Stimulated activated CD4-positive, alpha-beta T cell treated with anti-CD3 and anti-CD28 coated beads, Interleukin-1b, Interleukin-23, amount 100 ng/mL, for 1 hour (primary cell): ENCODE measurements at regions not wholly inside any gene's neighbourhood (a gene's known extent, or its start where the extent isn't known, plus 50 kb on each side); places are given as distances from the start of the nearest gene placed in this dataset.

ENCODE experiments used
- DNase-seq, 2 donors: peaks; one replicate each; pipeline ENCODE4 v3.0.0-alpha.2; 2020; ENCODE audit warnings: low read depth in 2 of 2

- DNase-seq, result no peak
Measured at GRCh38 chr13:104447348-104447747, 1381.1 kb upstream of the SLC10A2 start.

GRCh38 chr13:104442536-104442935 is 1376.3 kb upstream of the SLC10A2 start:
- DNase-seq, result no peak

- DNase-seq, result no peak
Measured at GRCh38 chr13:104436555-104436954, 1370.3 kb upstream of the SLC10A2 start.

- no peak for DNase-seq
Measured at GRCh38 chr13:104431895-104432294, 1365.7 kb upstream of the SLC10A2 start.

GRCh38 chr13:104426435-104426834 is 1360.2 kb upstream of the SLC10A2 start:
- no peak for DNase-seq

GRCh38 chr13:104422668-104423067 is 1356.5 kb upstream of the SLC10A2 start:
- no peak for DNase-seq

GRCh38 chr13:104416973-104417372 is 1350.8 kb upstream of the SLC10A2 start:
- DNase-seq, result no peak

GRCh38 chr13:104414771-104415170 is 1348.6 kb upstream of the SLC10A2 start:
- no peak for DNase-seq

- no peak for DNase-seq
Measured at GRCh38 chr13:104414181-104414580, 1348.0 kb upstream of the SLC10A2 start.

GRCh38 chr13:104411141-104411765 is 1345.0 kb upstream of the SLC10A2 start:
- no peak for DNase-seq

- no peak for DNase-seq
Measured at GRCh38 chr13:104408733-104409132, 1342.5 kb upstream of the SLC10A2 start.

- DNase-seq, result no peak
Measured at GRCh38 chr13:104404325-104404724, 1338.1 kb upstream of the SLC10A2 start.

- DNase-seq, result no peak
Measured at GRCh38 chr13:104389691-104390090, 1323.5 kb upstream of the SLC10A2 start.

GRCh38 chr13:104387510-104387909 is 1321.3 kb upstream of the SLC10A2 start:
- no peak for DNase-seq

GRCh38 chr13:104385404-104385803 is 1319.2 kb upstream of the SLC10A2 start:
- DNase-seq, result no peak

GRCh38 chr13:104382951-104383350 is 1316.7 kb upstream of the SLC10A2 start:
- DNase-seq, result no peak

- DNase-seq, result no peak
Measured at GRCh38 chr13:104376588-104376987, 1310.4 kb upstream of the SLC10A2 start.

GRCh38 chr13:104375614-104376013 is 1309.4 kb upstream of the SLC10A2 start:
- no peak for DNase-seq

- no peak for DNase-seq
Measured at GRCh38 chr13:104372095-104372655, 1306.0 kb upstream of the SLC10A2 start.

- DNase-seq, result no peak
Measured at GRCh38 chr13:104365430-104365829, 1299.2 kb upstream of the SLC10A2 start.

- DNase-seq, result no peak
Measured at GRCh38 chr13:104357672-104358354, 1291.6 kb upstream of the SLC10A2 start.

GRCh38 chr13:104357174-104357573 is 1291.0 kb upstream of the SLC10A2 start:
- no peak for DNase-seq

GRCh38 chr13:104355041-104355670 is 1288.9 kb upstream of the SLC10A2 start:
- DNase-seq, result no peak
